ENCODE measurements at regions not wholly inside any gene's neighbourhood (a gene's known extent, or its start where the extent isn't known, plus 50 kb on each side); places are given as distances from the start of the nearest gene placed in this dataset.

GRCh38 chr7:155213385-155213784, 84.3 kb upstream of the INSIG1 start:
- peaks cover 4% of the 10 kb centered on the region for H3K27me3 Mint-ChIP-seq (ENCODE audit: unreplicated experiment)
- no peak overlapping the region for H3K4me3 Mint-ChIP-seq (ENCODE audit: unreplicated experiment)
- H3K36me3 Mint-ChIP-seq (ENCODE audit: low read depth, unreplicated experiment), result no peaks in the 10 kb centered on the region
- TF ChIP-seq CTCF (IDR thresholded peaks at IDR 0.05; ENCODE audit: unreplicated experiment), result no peak
- H3K4me1 Mint-ChIP-seq (ENCODE audit: unreplicated experiment), result no peaks in the 10 kb centered on the region
- no peak overlapping the region for H3K27ac Mint-ChIP-seq (ENCODE audit: unreplicated experiment)
- DNase-seq (ENCODE audit: low spot score), result no peak
- no peaks in the 10 kb centered on the region for H3K9me3 Mint-ChIP-seq (ENCODE audit: unreplicated experiment)

- Mint-ChIP-seq H3K4me1 (ENCODE audit: unreplicated experiment) (no peaks in the 10 kb centered on the region), H3K27me3 (ENCODE audit: unreplicated experiment) (peaks cover 4% of the 10 kb centered on the region), H3K4me3 (ENCODE audit: unreplicated experiment) (no peak overlapping the region), H3K9me3 (ENCODE audit: unreplicated experiment) (no peaks in the 10 kb centered on the region), H3K27ac (ENCODE audit: unreplicated experiment) (peak overlapping the region; percentile 42), H3K36me3 (ENCODE audit: low read depth, unreplicated experiment) (no peaks in the 10 kb centered on the region)
- TF ChIP-seq CTCF (IDR thresholded peaks at IDR 0.05; ENCODE audit: unreplicated experiment), result no peak
- no peak for DNase-seq (ENCODE audit: low spot score)
Observed at GRCh38 chr7:155213955-155214740, 83.5 kb upstream of the INSIG1 start.

- Mint-ChIP-seq H3K27ac (ENCODE audit: unreplicated experiment) (no peak overlapping the region), H3K9me3 (ENCODE audit: unreplicated experiment) (no peaks in the 10 kb centered on the region)
Observed at GRCh38 chr7:155215576-155216325, 81.9 kb upstream of the INSIG1 start.

GRCh38 chr7:155216475-155217272, 81.0 kb upstream of the INSIG1 start:
- H3K9me3 Mint-ChIP-seq (ENCODE audit: unreplicated experiment), result no peaks in the 10 kb centered on the region
- H3K4me1 Mint-ChIP-seq (ENCODE audit: unreplicated experiment), result peaks cover 2% of the 10 kb centered on the region
- TF ChIP-seq CTCF (IDR thresholded peaks at IDR 0.05; ENCODE audit: unreplicated experiment), result no peak
- no peak overlapping the region for H3K4me3 Mint-ChIP-seq (ENCODE audit: unreplicated experiment)
- DNase-seq (ENCODE audit: low spot score), result no peak
- H3K27ac Mint-ChIP-seq (ENCODE audit: unreplicated experiment), result no peak overlapping the region
- H3K36me3 Mint-ChIP-seq (ENCODE audit: low read depth, unreplicated experiment), result no peaks in the 10 kb centered on the region
- peaks cover 6% of the 10 kb centered on the region for H3K27me3 Mint-ChIP-seq (ENCODE audit: unreplicated experiment)

More at GRCh38 chr7:155215576-155216325, 81.9 kb upstream of the INSIG1 start:
- Mint-ChIP-seq H3K4me3 (ENCODE audit: unreplicated experiment) (no peak overlapping the region), H3K36me3 (ENCODE audit: low read depth, unreplicated experiment) (no peaks in the 10 kb centered on the region), H3K27me3 (ENCODE audit: unreplicated experiment) (peaks cover 8% of the 10 kb centered on the region), H3K4me1 (ENCODE audit: unreplicated experiment) (no peaks in the 10 kb centered on the region)
- DNase-seq (ENCODE audit: low spot score), result no peak
- TF ChIP-seq CTCF (IDR thresholded peaks at IDR 0.05; ENCODE audit: unreplicated experiment), result no peak

Measured in endothelial cell (in vitro differentiated cells).